Mesodermal cell (in vitro differentiated cells): ENCODE measurements at regions not wholly inside any gene's neighbourhood (a gene's known extent, or its start where the extent isn't known, plus 50 kb on each side); places are given as distances from the start of the nearest gene placed in this dataset.

Experiments used
- H3K27ac ChIP-seq: 2 replicates; pipeline ENCODE4 v1.7.0; 2013; ENCODE audit warnings: mild to moderate bottlenecking, low read depth, low read length, moderate library complexity; ENCODE audit not compliant: severe bottlenecking
- H3K36me3 ChIP-seq: 2 replicates; pipeline ENCODE4 v1.7.1; 2013; ENCODE audit warnings: mild to moderate bottlenecking, low read length, moderate library complexity; ENCODE audit not compliant: control insufficient read depth, insufficient read depth
- H3K4me1 ChIP-seq: one replicate; pipeline ENCODE4 v1.7.1; 2013; ENCODE audit warnings: mild to moderate bottlenecking, low read length; ENCODE audit not compliant: insufficient read depth, control insufficient read depth, poor library complexity, severe bottlenecking
- H3K4me3 ChIP-seq: 2 replicates; pipeline ENCODE4 v1.7.0; 2013; ENCODE audit warnings: low read length, control low read depth, mild to moderate bottlenecking; ENCODE audit not compliant: insufficient read depth, poor library complexity, severe bottlenecking; ENCODE audit errors: extremely low read depth
- H3K9me3 ChIP-seq: 2 replicates; pipeline ENCODE4 v1.7.1; 2013; ENCODE audit warnings: mild to moderate bottlenecking, low read length, moderate library complexity; ENCODE audit not compliant: control insufficient read depth
- WGBS, 2 experiments: methylation state at CpG; one replicate each; pipeline ENCODE4 v1.1.5; 2013; ENCODE audit warnings: missing lambda C conversion rate in 2 of 2; ENCODE audit not compliant: insufficient coverage in 2 of 2; 5-methylcytosine and 5-hydroxymethylcytosine counted together

GRCh38 chr1:219749370-219749769, 136.5 kb upstream of the ZC3H11B start:
- no peaks in the 10 kb centered on the region for H3K9me3 ChIP-seq
- WGBS, 2 experiments: no CpG with 5 or more reads among the region's 2 CpGs
- H3K27ac ChIP-seq: no peak overlapping the region
- H3K4me3 ChIP-seq: no peak overlapping the region
- peaks cover 10% of the 10 kb centered on the region for H3K4me1 ChIP-seq
- H3K36me3 ChIP-seq: no peaks in the 10 kb centered on the region

GRCh38 chr1:219746141-219746540, 133.2 kb upstream of the ZC3H11B start:
- no peaks in the 10 kb centered on the region for H3K9me3 ChIP-seq
- H3K4me3 ChIP-seq: no peak overlapping the region
- WGBS, 2 experiments: 75 to 94% methylated on average over 2 of the region's 2 CpGs
- peaks cover 10% of the 10 kb centered on the region for H3K4me1 ChIP-seq
- no peak overlapping the region for H3K27ac ChIP-seq
- no peaks in the 10 kb centered on the region for H3K36me3 ChIP-seq

- H3K27ac ChIP-seq: no peak overlapping the region
- no peaks in the 10 kb centered on the region for H3K36me3 ChIP-seq
- no peak overlapping the region for H3K4me3 ChIP-seq
- peaks cover 10% of the 10 kb centered on the region for H3K4me1 ChIP-seq
- 100% methylated on average over 2 of the region's 3 CpGs; no CpG with 5 or more reads in 1 of the 2 experiments for WGBS, 2 experiments
- H3K9me3 ChIP-seq: no peaks in the 10 kb centered on the region
Measured at GRCh38 chr1:219744652-219745469, 132.0 kb upstream of the ZC3H11B start.

GRCh38 chr1:219741011-219741970, 128.4 kb upstream of the ZC3H11B start:
- Histone ChIP-seq H3K9me3 (no peaks in the 10 kb centered on the region), H3K27ac (no peak overlapping the region), H3K36me3 (no peaks in the 10 kb centered on the region), H3K4me3 (no peak overlapping the region), H3K4me1 (peaks cover 4% of the 10 kb centered on the region)
- WGBS, 2 experiments: 83 to 93% methylated on average over 1 to 3 of the region's 4 CpGs

- 76 to 79% methylated on average over 3 to 4 of the region's 5 CpGs for WGBS, 2 experiments
Measured at GRCh38 chr1:219733511-219734174, 120.7 kb upstream of the ZC3H11B start.

GRCh38 chr1:219732814-219733491, 120.0 kb upstream of the ZC3H11B start:
- H3K4me3 ChIP-seq: no peak overlapping the region
- no peaks in the 10 kb centered on the region for H3K4me1 ChIP-seq
- no peak overlapping the region for H3K27ac ChIP-seq
- no peaks in the 10 kb centered on the region for H3K9me3 ChIP-seq
- 25 to 54% methylated on average over 1 to 2 of the region's 2 CpGs for WGBS, 2 experiments
- H3K36me3 ChIP-seq: no peaks in the 10 kb centered on the region

More at GRCh38 chr1:219733511-219734174, 120.7 kb upstream of the ZC3H11B start:
- H3K4me3 ChIP-seq: no peak overlapping the region
- no peaks in the 10 kb centered on the region for H3K9me3 ChIP-seq
- H3K27ac ChIP-seq: no peak overlapping the region
- no peaks in the 10 kb centered on the region for H3K36me3 ChIP-seq
- no peaks in the 10 kb centered on the region for H3K4me1 ChIP-seq

- Histone ChIP-seq H3K4me1 (no peaks in the 10 kb centered on the region), H3K27ac (no peak overlapping the region), H3K9me3 (peaks cover 3% of the 10 kb centered on the region), H3K4me3 (no peak overlapping the region), H3K36me3 (no peaks in the 10 kb centered on the region)
- WGBS, 2 experiments: 67 to 89% methylated on average over 1 to 2 of the region's 2 CpGs
Measured at GRCh38 chr1:219731771-219732170, 118.9 kb upstream of the ZC3H11B start.

GRCh38 chr1:219726480-219727272, 113.8 kb upstream of the ZC3H11B start:
- Histone ChIP-seq H3K4me3 (no peak overlapping the region), H3K4me1 (no peaks in the 10 kb centered on the region), H3K36me3 (no peaks in the 10 kb centered on the region), H3K9me3 (peaks cover 16% of the 10 kb centered on the region), H3K27ac (no peak overlapping the region)
- WGBS, 2 experiments: no CpG with 5 or more reads among the region's 1 CpG

- H3K36me3 ChIP-seq: no peaks in the 10 kb centered on the region
- 70 to 71% methylated on average over 3 to 4 of the region's 5 CpGs for WGBS, 2 experiments
- peaks cover 16% of the 10 kb centered on the region for H3K9me3 ChIP-seq
- no peaks in the 10 kb centered on the region for H3K4me1 ChIP-seq
- H3K27ac ChIP-seq: no peak overlapping the region
- H3K4me3 ChIP-seq: no peak overlapping the region
Measured at GRCh38 chr1:219724440-219724839, 111.5 kb upstream of the ZC3H11B start.
